ENCODE measurements at regions not wholly inside any gene's neighbourhood (a gene's known extent, or its start where the extent isn't known, plus 50 kb on each side); places are given as distances from the start of the nearest gene placed in this dataset.

- peaks cover 15% of the 10 kb centered on the region for H3K4me1 Mint-ChIP-seq
- H3K27me3 Mint-ChIP-seq (ENCODE audit: insufficient read depth) = peaks cover 75% of the 10 kb centered on the region
- Histone ChIP-seq H3K9me3 (ENCODE audit: control insufficient read depth, low read length) (no peaks in the 10 kb centered on the region), H3K27ac (ENCODE audit: low read depth, low read length) (no peak overlapping the region), H3K27me3 (ENCODE audit: control insufficient read depth, insufficient read depth, low read length, poor library complexity, severe bottlenecking) (peaks cover 100% of the 10 kb centered on the region), H3K4me3 (ENCODE audit: low read length) (no peak overlapping the region), H3K9ac (ENCODE audit: extremely low read depth, low read length, poor library complexity, severe bottlenecking) (no peak overlapping the region), H3K4me1 (ENCODE audit: control insufficient read depth, insufficient read depth, low read length) (peaks cover 4% of the 10 kb centered on the region), H3K36me3 (ENCODE audit: control insufficient read depth, insufficient read depth, low read length) (no peaks in the 10 kb centered on the region)
- TF ChIP-seq CTCF (conservative IDR thresholded peaks at IDR 0.05) = no peak
- H3K36me3 Mint-ChIP-seq (ENCODE audit: low read depth) = no peaks in the 10 kb centered on the region
- 92% methylated on average over 2 of the region's 2 CpGs; no CpG with 5 or more reads in 1 of the 2 experiments for WGBS, 2 experiments (ENCODE audit: insufficient coverage in 1 of 2, insufficient read length in 1 of 2)
- H3K9me3 Mint-ChIP-seq = no peaks in the 10 kb centered on the region
- H3K27ac Mint-ChIP-seq = no peak overlapping the region
- no peak for DNase-seq
- no peak overlapping the region for H3K4me3 Mint-ChIP-seq
Measured at GRCh38 chr13:52926971-52927370, 78.5 kb upstream of the PCDH8 start.

- Histone ChIP-seq H3K27ac (ENCODE audit: low read depth, low read length) (peak overlapping the region; percentile 34), H3K4me3 (ENCODE audit: low read length) (no peak overlapping the region), H3K9me3 (ENCODE audit: control insufficient read depth, low read length) (no peaks in the 10 kb centered on the region), H3K27me3 (ENCODE audit: control insufficient read depth, insufficient read depth, low read length, poor library complexity, severe bottlenecking) (peaks cover 100% of the 10 kb centered on the region), H3K9ac (ENCODE audit: extremely low read depth, low read length, poor library complexity, severe bottlenecking) (no peak overlapping the region), H3K36me3 (ENCODE audit: control insufficient read depth, insufficient read depth, low read length) (no peaks in the 10 kb centered on the region), H3K4me1 (ENCODE audit: control insufficient read depth, insufficient read depth, low read length) (peaks cover 4% of the 10 kb centered on the region)
- Mint-ChIP-seq H3K4me1 (peaks cover 6% of the 10 kb centered on the region), H3K27me3 (ENCODE audit: insufficient read depth) (peaks cover 77% of the 10 kb centered on the region), H3K27ac (no peak overlapping the region), H3K9me3 (no peaks in the 10 kb centered on the region), H3K4me3 (no peak overlapping the region), H3K36me3 (ENCODE audit: low read depth) (no peaks in the 10 kb centered on the region)
- TF ChIP-seq CTCF (conservative IDR thresholded peaks at IDR 0.05) = no peak
- WGBS, 2 experiments (ENCODE audit: insufficient coverage in 1 of 2, insufficient read length in 1 of 2) = 83 to 93% methylated on average over 6 to 13 of the region's 13 CpGs
- no peak for DNase-seq
Measured at GRCh38 chr13:52925775-52926285, 77.4 kb upstream of the PCDH8 start.

- Mint-ChIP-seq H3K27me3 (ENCODE audit: insufficient read depth) (peaks cover 77% of the 10 kb centered on the region), H3K4me1 (peaks cover 6% of the 10 kb centered on the region), H3K27ac (no peak overlapping the region), H3K9me3 (no peaks in the 10 kb centered on the region), H3K36me3 (ENCODE audit: low read depth) (no peaks in the 10 kb centered on the region), H3K4me3 (no peak overlapping the region)
- H3K36me3 ChIP-seq (ENCODE audit: control insufficient read depth, insufficient read depth, low read length) = no peaks in the 10 kb centered on the region
- no peak overlapping the region for H3K9ac ChIP-seq (ENCODE audit: extremely low read depth, low read length, poor library complexity, severe bottlenecking)
- no peak for TF ChIP-seq CTCF (conservative IDR thresholded peaks at IDR 0.05)
- peaks cover 4% of the 10 kb centered on the region for H3K4me1 ChIP-seq (ENCODE audit: control insufficient read depth, insufficient read depth, low read length)
- no peak overlapping the region for H3K4me3 ChIP-seq (ENCODE audit: low read length)
- H3K27ac ChIP-seq (ENCODE audit: low read depth, low read length) = no peak overlapping the region
- 78 to 100% methylated on average over 2 of the region's 2 CpGs for WGBS, 2 experiments (ENCODE audit: insufficient coverage in 1 of 2, insufficient read length in 1 of 2)
- peaks cover 100% of the 10 kb centered on the region for H3K27me3 ChIP-seq (ENCODE audit: control insufficient read depth, insufficient read depth, low read length, poor library complexity, severe bottlenecking)
- DNase-seq = no peak
- no peaks in the 10 kb centered on the region for H3K9me3 ChIP-seq (ENCODE audit: control insufficient read depth, low read length)
Measured at GRCh38 chr13:52925251-52925650, 76.8 kb upstream of the PCDH8 start.
